Osteoblast (primary cell): ENCODE measurements at regions not wholly inside any gene's neighbourhood (a gene's known extent, or its start where the extent isn't known, plus 50 kb on each side); places are given as distances from the start of the nearest gene placed in this dataset.

Experiments used
- DNase-seq: peaks from one replicate; pipeline ENCODE4 v3.0.0; 2011; ENCODE audit warnings: low spot score, mixed read lengths; ENCODE audit not compliant: insufficient read length; ENCODE audit errors: missing footprints
- H2AFZ ChIP-seq: 2 replicates; pipeline ENCODE4 v1.6.0; 2011; ENCODE audit warnings: mild to moderate bottlenecking, low read length
- H3K27ac ChIP-seq: 2 replicates; pipeline ENCODE4 v1.5.1; 2011; ENCODE audit warnings: mild to moderate bottlenecking, low read depth, low read length, moderate library complexity
- H3K27me3 ChIP-seq: 2 replicates; pipeline ENCODE4 v1.6.0; 2012; ENCODE audit warnings: mild to moderate bottlenecking, control low read depth, inconsistent platforms, low read length, moderate library complexity; ENCODE audit not compliant: insufficient read depth
- H3K36me3 ChIP-seq: 2 replicates; pipeline ENCODE4 v1.5.1; 2011; ENCODE audit warnings: mild to moderate bottlenecking, low read length, control low read depth, moderate library complexity; ENCODE audit not compliant: insufficient read depth
- H3K4me1 ChIP-seq: 2 replicates; pipeline ENCODE4 v1.5.1; 2011; ENCODE audit warnings: mild to moderate bottlenecking, low read length, control low read depth, moderate library complexity; ENCODE audit not compliant: insufficient read depth
- H3K4me2 ChIP-seq: 2 replicates; pipeline ENCODE4 v1.6.0; 2011; ENCODE audit warnings: mild to moderate bottlenecking, low read length; ENCODE audit not compliant: insufficient read depth
- H3K4me3 ChIP-seq: fragments of 200-600 bp; sonication (generic); 3 replicates; pipeline ENCODE4 v1.5.1; 2012; ENCODE audit warnings: mild to moderate bottlenecking, low read length, inconsistent platforms; ENCODE audit not compliant: insufficient read depth
- H3K79me2 ChIP-seq: 2 replicates; pipeline ENCODE4 v1.6.0; 2012; ENCODE audit warnings: mild to moderate bottlenecking, low read length, control low read depth, inconsistent platforms; ENCODE audit not compliant: insufficient read depth
- H3K9me3 ChIP-seq: 2 replicates; pipeline ENCODE4 v1.5.1; 2011; ENCODE audit warnings: low read depth, low read length, control low read depth
- H4K20me1 ChIP-seq: 2 replicates; pipeline ENCODE4 v1.6.0; 2012; ENCODE audit warnings: mild to moderate bottlenecking, low read length, control low read depth; ENCODE audit not compliant: insufficient read depth
- TF ChIP-seq, protein P1 (sequence below): IDR thresholded peaks from 2 replicates; pipeline ENCODE4 v1.5.1; 2011; ENCODE audit warnings: mild to moderate bottlenecking, low read depth, low read length, moderate library complexity; ENCODE audit errors: extremely low read depth

GRCh38 chrX:80266287-80266686 lies 154.0 kb upstream of the TENT5D start:
- Histone ChIP-seq H3K27ac (no peak overlapping the region), H3K9me3 (no peaks in the 10 kb centered on the region), H3K27me3 (no peaks in the 10 kb centered on the region), H2AFZ (no peak overlapping the region), H3K36me3 (no peaks in the 10 kb centered on the region), H3K4me1 (no peaks in the 10 kb centered on the region), H4K20me1 (no peaks in the 10 kb centered on the region), H3K4me3 (no peak overlapping the region), H3K79me2 (no peaks in the 10 kb centered on the region), H3K4me2 (no peak overlapping the region)
- TF ChIP-seq, protein P1, sequence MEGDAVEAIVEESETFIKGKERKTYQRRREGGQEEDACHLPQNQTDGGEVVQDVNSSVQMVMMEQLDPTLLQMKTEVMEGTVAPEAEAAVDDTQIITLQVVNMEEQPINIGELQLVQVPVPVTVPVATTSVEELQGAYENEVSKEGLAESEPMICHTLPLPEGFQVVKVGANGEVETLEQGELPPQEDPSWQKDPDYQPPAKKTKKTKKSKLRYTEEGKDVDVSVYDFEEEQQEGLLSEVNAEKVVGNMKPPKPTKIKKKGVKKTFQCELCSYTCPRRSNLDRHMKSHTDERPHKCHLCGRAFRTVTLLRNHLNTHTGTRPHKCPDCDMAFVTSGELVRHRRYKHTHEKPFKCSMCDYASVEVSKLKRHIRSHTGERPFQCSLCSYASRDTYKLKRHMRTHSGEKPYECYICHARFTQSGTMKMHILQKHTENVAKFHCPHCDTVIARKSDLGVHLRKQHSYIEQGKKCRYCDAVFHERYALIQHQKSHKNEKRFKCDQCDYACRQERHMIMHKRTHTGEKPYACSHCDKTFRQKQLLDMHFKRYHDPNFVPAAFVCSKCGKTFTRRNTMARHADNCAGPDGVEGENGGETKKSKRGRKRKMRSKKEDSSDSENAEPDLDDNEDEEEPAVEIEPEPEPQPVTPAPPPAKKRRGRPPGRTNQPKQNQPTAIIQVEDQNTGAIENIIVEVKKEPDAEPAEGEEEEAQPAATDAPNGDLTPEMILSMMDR, result no peak
- no peak for DNase-seq

GRCh38 chrX:80266979-80267378 lies 153.3 kb upstream of the TENT5D start:
- Histone ChIP-seq H3K4me1 (no peaks in the 10 kb centered on the region), H3K4me3 (no peak overlapping the region), H3K4me2 (no peak overlapping the region), H3K27me3 (no peaks in the 10 kb centered on the region), H3K9me3 (no peaks in the 10 kb centered on the region), H2AFZ (no peak overlapping the region), H3K36me3 (no peaks in the 10 kb centered on the region), H4K20me1 (no peaks in the 10 kb centered on the region), H3K27ac (no peak overlapping the region), H3K79me2 (no peaks in the 10 kb centered on the region)
- TF ChIP-seq, protein P1, result no peak
- DNase-seq, result no peak

- Histone ChIP-seq H2AFZ (no peak overlapping the region), H3K4me1 (no peaks in the 10 kb centered on the region), H3K27ac (no peak overlapping the region), H4K20me1 (no peaks in the 10 kb centered on the region), H3K4me2 (no peak overlapping the region), H3K27me3 (no peaks in the 10 kb centered on the region), H3K79me2 (no peaks in the 10 kb centered on the region), H3K4me3 (no peak overlapping the region), H3K9me3 (no peaks in the 10 kb centered on the region), H3K36me3 (no peaks in the 10 kb centered on the region)
- DNase-seq, result no peak
- TF ChIP-seq, protein P1, result no peak
These were observed 152.5 kb upstream of the TENT5D start for GRCh38 chrX:80267790-80268189.

GRCh38 chrX:80282535-80282934 lies 137.7 kb upstream of the TENT5D start:
- Histone ChIP-seq H3K27ac (no peak overlapping the region), H3K36me3 (no peaks in the 10 kb centered on the region), H3K27me3 (no peaks in the 10 kb centered on the region), H3K4me2 (no peak overlapping the region), H3K79me2 (no peaks in the 10 kb centered on the region), H3K4me1 (no peaks in the 10 kb centered on the region), H2AFZ (no peak overlapping the region), H4K20me1 (no peaks in the 10 kb centered on the region), H3K9me3 (no peaks in the 10 kb centered on the region), H3K4me3 (no peak overlapping the region)
- DNase-seq, result no peak
- TF ChIP-seq, protein P1, result peak; percentile 42
